H1 (cell line): ENCODE measurements at regions not wholly inside any gene's neighbourhood (a gene's known extent, or its start where the extent isn't known, plus 50 kb on each side); places are given as distances from the start of the nearest gene placed in this dataset.

Experiments used
- ATF2 ChIP-seq: IDR thresholded peaks from 2 replicates; pipeline ENCODE4 v1.6.1; 2012; ENCODE audit warnings: low read length, inconsistent platforms
- NANOG ChIP-seq: IDR thresholded peaks from 2 replicates; pipeline ENCODE4 v1.6.1; 2011; ENCODE audit warnings: low read length, low read depth, mild to moderate bottlenecking, inconsistent platforms; ENCODE audit not compliant: insufficient read depth, poor library complexity, severe bottlenecking
- POLR2A ChIP-seq, 2 experiments: IDR thresholded peaks; 1 replicate in 1 of 2; 2 replicates in 1 of 2; pipeline ENCODE4 v1.6.1; 2011; ENCODE audit warnings: low read depth in 2 of 2, low read length in 2 of 2, mild to moderate bottlenecking in 2 of 2; ENCODE audit errors: control extremely low read depth in 1 of 2
- POLR2AphosphoS5 ChIP-seq: IDR thresholded peaks from 2 replicates; pipeline ENCODE4 v1.6.1; 2011; ENCODE audit warnings: low read depth, low read length

GRCh38 chr5:139742173-139742903, 53.3 kb upstream of the PSD2 start (continued):
- no peak for TF ChIP-seq POLR2AphosphoS5
- no peak for TF ChIP-seq POLR2A (IDR thresholded peaks at IDR 0.05; ENCODE audit: control extremely low read depth in 1 of 2, low read depth in 2 of 2, low read length in 2 of 2)
- TF ChIP-seq NANOG: no peak
- no peak for TF ChIP-seq ATF2
